ENCODE measurements at regions not wholly inside any gene's neighbourhood (a gene's known extent, or its start where the extent isn't known, plus 50 kb on each side); places are given as distances from the start of the nearest gene placed in this dataset.

DNA sequence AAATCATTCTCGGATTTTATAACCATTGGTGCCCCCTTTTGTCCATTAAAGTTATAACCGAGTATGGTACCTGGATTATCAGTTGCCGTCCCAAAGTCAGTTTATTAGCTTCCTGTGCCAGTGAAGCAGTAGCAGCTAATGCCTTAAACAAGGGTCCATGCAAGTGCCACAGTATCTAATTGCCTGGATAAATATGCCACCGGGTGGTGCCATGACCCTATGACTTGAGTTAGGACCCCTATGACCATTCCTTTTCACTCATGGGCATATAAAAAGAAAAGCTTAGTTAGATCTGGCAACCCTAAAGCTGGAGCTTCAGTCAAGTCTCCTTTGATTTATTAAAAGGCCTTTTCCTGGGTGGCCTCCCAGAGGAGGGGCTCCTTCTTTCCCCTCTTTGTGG is 1314.6 kb downstream of the TMEM121 start:
- DNase-seq (ENCODE audit: low read depth), result no peak
- TF ChIP-seq, protein P1, sequence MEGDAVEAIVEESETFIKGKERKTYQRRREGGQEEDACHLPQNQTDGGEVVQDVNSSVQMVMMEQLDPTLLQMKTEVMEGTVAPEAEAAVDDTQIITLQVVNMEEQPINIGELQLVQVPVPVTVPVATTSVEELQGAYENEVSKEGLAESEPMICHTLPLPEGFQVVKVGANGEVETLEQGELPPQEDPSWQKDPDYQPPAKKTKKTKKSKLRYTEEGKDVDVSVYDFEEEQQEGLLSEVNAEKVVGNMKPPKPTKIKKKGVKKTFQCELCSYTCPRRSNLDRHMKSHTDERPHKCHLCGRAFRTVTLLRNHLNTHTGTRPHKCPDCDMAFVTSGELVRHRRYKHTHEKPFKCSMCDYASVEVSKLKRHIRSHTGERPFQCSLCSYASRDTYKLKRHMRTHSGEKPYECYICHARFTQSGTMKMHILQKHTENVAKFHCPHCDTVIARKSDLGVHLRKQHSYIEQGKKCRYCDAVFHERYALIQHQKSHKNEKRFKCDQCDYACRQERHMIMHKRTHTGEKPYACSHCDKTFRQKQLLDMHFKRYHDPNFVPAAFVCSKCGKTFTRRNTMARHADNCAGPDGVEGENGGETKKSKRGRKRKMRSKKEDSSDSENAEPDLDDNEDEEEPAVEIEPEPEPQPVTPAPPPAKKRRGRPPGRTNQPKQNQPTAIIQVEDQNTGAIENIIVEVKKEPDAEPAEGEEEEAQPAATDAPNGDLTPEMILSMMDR (IDR thresholded peaks at IDR 0.05; ENCODE audit: control insufficient read depth, insufficient read depth, low read depth, low read length, missing control alignments), result no peak
- H3K4me3 ChIP-seq (ENCODE audit: control insufficient read depth, low read depth, low read length), result no peak overlapping the region

DNA sequence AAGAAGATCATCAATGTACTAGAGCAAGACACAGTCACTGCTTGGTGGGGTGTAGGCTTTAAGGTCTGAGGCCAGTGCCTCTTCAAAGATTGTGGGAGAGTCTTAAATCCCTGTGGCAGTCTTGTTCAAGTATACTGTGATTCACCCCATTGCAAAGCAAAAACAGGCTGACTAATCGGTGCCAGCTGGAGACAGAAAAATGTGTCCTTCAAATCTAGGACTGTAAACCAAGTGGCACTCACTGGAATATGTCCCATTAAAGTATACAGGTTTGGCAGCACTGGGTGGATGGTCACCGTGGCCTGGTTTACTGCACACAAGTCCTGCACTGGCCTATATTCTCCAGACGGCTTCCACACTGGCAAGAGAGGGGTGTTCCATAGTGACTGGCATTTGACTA is 1315.3 kb downstream of the TMEM121 start:
- no peak overlapping the region for H3K4me3 ChIP-seq (ENCODE audit: control insufficient read depth, low read depth, low read length)
- DNase-seq (ENCODE audit: low read depth), result no peak
- TF ChIP-seq, protein P1 (IDR thresholded peaks at IDR 0.05; ENCODE audit: control insufficient read depth, insufficient read depth, low read depth, low read length, missing control alignments), result no peak

- TF ChIP-seq, protein P1 (IDR thresholded peaks at IDR 0.05; ENCODE audit: control insufficient read depth, insufficient read depth, low read depth, low read length, missing control alignments), result peak; percentile 51
- DNase-seq (ENCODE audit: low read depth), result no peak
- H3K4me3 ChIP-seq (ENCODE audit: control insufficient read depth, low read depth, low read length), result no peak overlapping the region
These were observed 1316.3 kb downstream of the TMEM121 start for GRCh38 chr14:106842687-106843086.

- DNase-seq (ENCODE audit: low read depth), result no peak
- H3K4me3 ChIP-seq (ENCODE audit: control insufficient read depth, low read depth, low read length), result no peak overlapping the region
- TF ChIP-seq, protein P1 (IDR thresholded peaks at IDR 0.05; ENCODE audit: control insufficient read depth, insufficient read depth, low read depth, low read length, missing control alignments), result no peak
These were observed 1317.0 kb downstream of the TMEM121 start for GRCh38 chr14:106843386-106843785.

- TF ChIP-seq, protein P1 (IDR thresholded peaks at IDR 0.05; ENCODE audit: control insufficient read depth, insufficient read depth, low read depth, low read length, missing control alignments), result no peak
- H3K4me3 ChIP-seq (ENCODE audit: control insufficient read depth, low read depth, low read length), result peak overlapping the region; percentile 39
- no peak for DNase-seq (ENCODE audit: low read depth)
These were observed 1317.6 kb downstream of the TMEM121 start for GRCh38 chr14:106843951-106844483.

DNA sequence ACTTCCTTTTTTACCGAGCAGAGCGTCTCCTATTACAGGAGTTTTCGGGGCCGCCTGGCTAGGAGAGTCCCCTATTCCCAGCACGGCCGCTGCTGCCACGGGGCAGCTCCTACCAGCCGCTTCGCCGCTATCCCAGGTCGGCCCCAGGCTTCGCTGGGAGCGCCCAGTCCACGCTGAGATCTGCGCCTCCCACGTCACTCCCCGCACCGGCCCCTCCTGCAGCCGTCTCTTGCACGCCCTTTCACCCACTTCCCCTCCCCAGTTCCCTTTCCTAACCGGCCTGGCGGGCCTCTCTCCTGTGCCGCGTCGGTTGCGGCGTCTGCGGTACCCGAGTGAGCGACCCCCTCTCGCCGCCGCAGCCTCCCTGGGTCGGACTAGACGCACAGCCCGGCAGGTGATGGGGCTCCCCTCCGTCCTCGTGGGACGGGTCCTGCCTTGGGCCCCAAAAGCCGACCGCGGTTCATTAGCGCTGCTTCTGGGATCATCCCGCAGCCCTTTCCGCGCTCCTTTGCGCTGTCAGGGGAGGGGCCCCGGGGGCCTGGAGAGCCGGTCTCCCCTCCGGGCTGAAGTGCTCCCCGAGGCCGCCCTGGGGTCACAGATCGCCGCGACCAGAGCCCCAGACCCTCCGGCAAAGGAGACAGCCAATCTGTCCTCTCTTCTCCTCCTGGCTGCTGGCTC is 1318.4 kb downstream of the TMEM121 start:
- TF ChIP-seq, protein P1 (IDR thresholded peaks at IDR 0.05; ENCODE audit: control insufficient read depth, insufficient read depth, low read depth, low read length, missing control alignments), result no peak
- H3K4me3 ChIP-seq (ENCODE audit: control insufficient read depth, low read depth, low read length), result peak overlapping the region; percentile 39
- DNase-seq (ENCODE audit: low read depth), result no peak
